Ramos (cell line): ENCODE measurements at regions not wholly inside any gene's neighbourhood (a gene's known extent, or its start where the extent isn't known, plus 50 kb on each side); places are given as distances from the start of the nearest gene placed in this dataset.
"Not testable (repeated sequence)": the region's sequence is repeated elsewhere in the genome, so short reads cannot be mapped to it uniquely, and the experiment has no call there.

Experiments
- in situ Hi-C: fragments of 300-500 bp; cut with MboI; formaldehyde crosslinking; loops from one replicate; pipeline ENCODE4 v1.14.3; 2022; ENCODE audit warnings: low sequenced_read_pairs; ENCODE audit not compliant: unreplicated experiment

DNA sequence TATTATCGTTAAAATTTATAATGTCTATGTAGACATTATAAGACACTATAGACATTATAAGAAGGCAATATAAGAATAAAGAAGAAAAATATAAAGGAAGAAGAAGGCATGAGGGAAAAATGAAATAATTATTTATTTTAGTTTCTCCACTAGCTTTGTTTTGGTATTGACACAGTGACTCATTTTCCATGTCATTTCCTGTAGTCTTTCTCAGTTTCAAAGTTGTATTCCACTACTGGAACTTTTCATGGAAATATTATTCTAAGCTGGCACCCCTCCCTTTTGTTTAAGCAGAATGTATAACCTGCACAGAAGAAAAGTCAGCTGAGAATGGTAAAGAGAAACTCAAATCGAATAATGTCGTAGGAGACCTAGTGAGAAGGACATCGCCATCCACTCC lies 234.2 kb upstream of the NETO1 start:
- in situ Hi-C loops, result no loop called here

DNA sequence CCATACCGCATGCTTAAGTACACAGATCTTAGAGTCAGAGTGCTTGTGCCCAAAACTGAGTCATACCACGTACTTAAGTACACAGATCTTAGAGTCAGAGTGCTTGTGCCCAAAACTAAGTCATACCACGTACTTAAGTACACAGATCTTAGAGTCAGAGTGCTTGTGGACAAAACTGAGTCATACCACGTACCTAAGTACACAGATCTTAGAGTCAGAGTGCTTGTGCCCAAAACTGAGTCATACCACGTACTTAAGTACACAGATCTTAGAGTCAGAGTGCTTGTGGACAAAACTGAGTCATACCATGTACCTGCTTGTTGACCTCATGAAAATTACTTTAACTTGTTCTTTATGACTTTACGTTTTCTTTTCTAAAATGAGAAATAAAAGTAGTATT lies 233.7 kb upstream of the NETO1 start:
- in situ Hi-C loops, result not testable (repeated sequence)

DNA sequence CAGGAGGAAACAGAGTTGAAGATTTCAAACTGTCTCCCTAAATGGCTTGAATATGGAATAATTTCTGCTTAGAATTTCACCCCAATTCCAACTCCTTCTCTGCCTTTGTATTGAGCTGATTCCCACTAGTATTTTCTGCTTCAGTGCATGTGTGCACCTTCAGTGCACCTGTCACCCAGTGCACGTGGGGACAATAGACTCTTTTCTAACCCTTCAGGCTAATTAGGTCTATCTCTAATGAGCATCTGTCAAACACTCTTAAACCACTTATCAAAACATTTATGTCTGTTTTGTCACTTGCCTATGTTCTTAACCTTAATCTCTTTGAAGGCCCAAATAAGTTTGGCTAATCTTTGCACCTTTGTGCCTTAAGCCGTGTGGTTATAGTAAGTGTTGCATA lies 232.0 kb upstream of the NETO1 start:
- in situ Hi-C loops, result no loop called here

DNA sequence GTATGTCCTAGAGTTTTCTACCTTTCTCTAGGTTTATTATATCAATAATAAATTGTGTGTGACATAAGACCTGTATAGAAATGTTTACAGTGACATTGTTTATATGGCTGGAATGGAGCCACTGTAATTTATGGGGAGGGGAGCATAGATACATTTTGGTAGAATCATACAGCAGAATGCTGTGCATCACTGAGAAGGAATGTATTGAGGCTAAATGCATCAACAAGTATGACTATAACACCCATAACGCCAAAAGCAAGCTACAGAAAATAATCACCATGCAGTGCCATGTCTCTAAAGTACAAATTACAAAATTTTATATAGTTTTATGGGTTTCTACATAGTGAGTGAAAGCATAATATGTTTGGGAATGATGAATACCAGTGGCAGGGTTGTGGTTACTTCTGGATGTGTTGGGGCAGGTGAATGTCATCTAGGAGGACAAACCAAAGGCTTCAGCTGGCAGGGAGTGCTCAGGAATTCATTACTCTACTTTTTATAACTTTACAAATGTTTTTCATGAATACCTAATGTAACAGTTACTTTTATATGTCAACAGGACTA lies 226.0 kb upstream of the NETO1 start:
- in situ Hi-C loops, result no loop called here

DNA sequence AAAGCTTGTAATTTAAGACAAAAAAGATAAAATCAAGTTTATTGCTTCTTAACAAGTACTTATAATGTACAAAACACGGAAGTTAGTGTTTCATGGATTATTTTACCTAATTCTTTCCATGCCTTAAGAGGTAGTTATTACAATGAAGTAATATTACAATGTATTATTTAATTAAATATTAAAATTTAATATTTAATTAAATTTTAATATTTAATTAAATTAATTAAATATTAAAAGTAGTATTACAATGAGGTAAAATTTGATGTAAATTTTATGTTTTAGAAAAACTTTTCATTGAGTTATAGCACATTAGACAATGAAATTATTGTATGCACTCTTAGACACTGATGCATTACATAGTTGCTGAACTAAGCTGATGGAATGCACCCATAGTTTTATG lies 220.7 kb upstream of the NETO1 start:
- in situ Hi-C loops, result no loop called here

DNA sequence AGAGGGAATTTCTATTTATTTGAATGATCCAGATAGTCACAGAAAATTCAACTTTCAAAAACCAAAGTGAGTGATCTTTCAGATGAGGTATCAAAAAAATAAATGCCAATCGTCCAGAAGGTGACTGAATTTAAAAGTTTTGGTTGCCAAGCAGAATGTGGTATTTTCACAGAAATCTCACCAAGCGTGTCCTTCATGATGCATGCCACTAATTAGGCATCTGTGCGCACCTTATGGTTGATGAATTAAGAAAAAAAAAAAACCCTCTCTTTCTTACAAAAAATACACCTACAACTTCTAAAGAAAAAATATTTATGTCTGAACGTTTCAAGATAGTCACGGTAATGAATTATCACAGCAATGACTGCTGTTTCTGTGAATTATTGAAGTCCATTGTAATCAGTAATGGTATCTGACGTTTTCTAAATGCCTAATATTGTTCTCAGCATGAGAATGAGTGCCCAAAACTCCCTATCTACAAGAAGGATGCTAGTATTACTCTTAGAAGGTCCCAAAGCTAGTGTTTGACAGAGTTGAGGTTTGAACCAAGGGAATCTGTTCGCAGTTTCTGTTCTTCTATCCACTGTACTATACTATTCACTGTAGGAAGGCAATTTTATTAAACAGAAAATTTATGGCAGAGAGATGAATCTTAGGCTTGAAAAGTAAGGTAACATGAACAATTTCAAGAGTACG lies 219.6 kb upstream of the NETO1 start:
- in situ Hi-C loops, result no loop called here

DNA sequence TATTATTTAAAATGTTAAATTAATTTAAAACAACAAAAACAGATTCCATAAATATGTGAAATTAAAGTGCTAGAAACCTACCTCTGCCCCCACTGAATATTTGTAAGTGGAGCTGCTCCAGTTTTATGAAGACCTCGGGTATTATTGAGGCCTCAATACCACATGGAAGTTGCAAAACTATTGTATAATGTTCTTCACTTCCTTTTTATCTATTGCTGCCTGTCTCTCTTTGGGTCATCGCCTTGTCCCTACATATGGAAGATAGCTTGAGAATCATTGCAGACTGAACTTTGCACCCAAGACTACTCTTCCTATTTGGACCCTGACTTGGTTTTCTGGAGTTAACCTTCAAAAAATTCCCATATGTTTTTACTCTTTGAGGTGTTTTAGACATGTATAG lies 212.1 kb upstream of the NETO1 start:
- in situ Hi-C loops, result no loop called here

DNA sequence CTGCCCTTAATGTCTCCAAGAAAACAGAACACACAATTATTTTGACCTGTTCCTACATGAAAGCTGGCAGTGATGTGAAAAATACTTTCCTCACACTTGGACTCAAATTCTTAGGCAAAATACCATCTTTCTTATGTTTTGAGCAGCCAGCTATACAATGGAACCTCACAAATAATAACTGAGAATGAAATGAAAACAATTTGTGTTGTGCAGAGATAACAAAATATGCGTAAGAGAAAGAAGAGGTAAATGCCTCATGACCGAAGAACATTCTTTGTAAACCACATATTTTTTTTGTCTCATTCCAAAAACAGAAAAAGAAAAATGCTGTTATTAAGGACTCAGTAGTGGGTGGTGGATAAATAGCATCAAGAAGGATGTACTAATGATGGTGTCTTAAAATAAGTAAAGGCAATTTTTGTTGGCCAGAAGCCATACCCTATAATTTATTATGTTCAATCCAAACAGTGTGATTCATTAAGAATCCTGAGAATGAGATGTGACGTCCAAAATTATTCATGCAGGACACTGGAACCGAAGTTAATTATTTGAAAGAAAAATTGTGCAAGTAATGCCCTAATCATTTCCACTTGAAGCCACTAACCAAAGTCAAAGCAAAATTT lies 193.0 kb upstream of the NETO1 start:
- in situ Hi-C loops, result no loop called here

DNA sequence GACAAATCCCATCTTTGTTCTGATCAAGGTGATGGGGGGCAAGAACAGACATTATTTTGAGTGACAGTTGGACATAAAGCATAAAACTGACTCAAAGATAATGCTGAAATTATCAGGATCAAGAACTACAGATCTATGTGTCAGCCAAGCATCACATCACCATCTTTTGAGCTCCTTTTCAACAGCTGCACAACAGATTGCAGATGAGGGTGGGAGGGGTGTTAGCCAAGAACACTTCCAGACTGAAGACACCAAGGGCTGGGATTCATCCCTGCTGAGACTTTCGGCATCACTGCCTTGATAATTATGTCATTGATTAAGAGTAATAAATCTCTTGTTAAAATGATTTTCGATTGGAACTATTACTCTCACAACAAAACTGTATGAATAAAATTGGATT lies 191.5 kb upstream of the NETO1 start:
- in situ Hi-C loops, result no loop called here

DNA sequence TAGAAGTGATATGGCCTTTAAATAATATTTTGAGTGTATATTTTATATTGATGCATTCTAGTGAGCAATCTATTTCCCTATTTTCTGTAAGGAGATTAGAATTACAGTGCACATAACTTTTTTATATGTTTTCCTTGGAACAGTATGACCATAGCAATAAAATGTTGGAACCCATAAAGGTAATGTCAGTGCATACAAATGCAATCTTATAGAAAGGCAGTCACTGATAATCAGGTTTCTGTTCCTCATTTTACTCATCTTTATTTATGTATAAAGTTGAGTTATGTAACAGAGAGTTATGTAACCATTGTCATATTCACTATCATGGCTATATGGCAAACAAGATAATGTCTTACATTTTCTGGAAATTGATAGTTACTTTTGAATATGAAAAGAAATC lies 179.9 kb upstream of the NETO1 start:
- in situ Hi-C loops, result no loop called here

DNA sequence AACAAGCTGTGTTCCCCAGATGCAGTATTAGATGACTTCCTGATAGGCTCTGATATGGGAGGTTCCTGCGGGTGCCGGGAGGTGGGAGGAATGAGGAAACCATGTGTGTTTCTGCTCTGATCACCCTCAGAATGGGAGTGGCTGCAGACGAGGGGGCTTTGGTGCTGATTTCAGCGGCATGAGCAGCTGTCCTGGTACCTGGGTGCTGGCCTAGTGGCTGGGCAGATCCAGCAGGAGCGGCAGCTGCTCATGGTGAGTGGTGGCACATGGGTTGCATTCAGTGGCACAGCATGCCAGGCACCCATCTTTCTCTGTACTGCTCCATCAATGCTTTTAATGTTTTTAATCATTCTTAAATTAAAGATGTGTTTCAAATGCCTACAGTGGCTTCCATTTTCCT lies 177.2 kb upstream of the NETO1 start:
- in situ Hi-C loops, result no loop called here

DNA sequence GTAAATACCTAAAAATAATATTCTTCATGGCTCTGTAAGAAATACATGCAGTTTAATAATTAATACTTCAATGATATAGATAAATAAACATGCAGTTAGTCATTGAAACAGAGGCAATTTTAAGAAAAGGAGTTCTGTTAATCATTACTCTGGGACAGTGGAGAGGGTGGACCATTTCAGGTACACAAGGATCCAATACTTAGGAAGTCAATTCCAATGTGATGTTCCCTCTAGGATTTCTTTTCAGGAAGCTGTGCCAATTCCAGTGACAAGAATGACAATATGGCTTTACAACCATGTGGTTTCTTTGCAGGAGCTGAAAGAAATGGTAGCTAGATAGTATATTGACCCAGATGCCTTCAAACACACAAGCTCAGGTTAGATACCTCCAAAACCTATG lies 175.8 kb upstream of the NETO1 start:
- in situ Hi-C loops, result no loop called here

DNA sequence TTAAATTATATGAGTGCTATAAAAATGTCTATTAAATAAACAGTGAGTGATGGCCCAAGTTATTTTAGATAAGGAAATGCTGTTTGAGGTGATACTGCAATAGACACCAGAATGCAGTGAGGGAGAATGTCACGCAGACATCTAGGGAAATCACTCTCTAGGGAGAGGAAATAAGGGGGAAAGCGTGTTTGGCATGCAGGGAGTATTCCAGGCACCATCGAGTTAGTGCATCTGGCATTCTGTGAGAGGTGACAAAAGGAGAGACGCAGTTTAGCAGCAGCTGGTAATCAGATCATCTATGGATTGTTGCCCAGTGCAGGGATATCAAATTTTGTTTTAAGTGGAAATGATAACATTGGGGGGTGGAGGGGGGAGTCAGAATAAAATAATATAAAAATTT lies 175.4 kb upstream of the NETO1 start:
- in situ Hi-C loops, result no loop called here

DNA sequence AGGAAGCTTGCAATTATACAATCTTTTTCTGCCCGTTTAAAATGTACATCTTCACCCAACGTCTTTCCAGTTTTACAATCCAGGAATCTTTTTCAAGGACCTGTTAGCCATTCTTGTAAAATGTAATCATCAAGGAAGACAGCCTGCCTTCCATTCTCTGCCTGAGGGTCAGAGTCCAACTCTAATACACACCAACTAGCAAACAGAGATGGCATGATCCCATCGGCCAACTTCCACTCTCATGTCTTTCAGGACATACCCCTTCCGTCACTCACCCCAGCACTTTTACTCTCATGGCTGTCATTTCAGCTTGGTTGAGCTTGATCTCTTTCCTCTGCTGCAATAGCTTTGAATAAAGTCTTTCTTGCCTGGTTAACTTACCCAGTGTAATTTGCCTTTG lies 172.5 kb upstream of the NETO1 start:
- in situ Hi-C loops, result no loop called here

DNA sequence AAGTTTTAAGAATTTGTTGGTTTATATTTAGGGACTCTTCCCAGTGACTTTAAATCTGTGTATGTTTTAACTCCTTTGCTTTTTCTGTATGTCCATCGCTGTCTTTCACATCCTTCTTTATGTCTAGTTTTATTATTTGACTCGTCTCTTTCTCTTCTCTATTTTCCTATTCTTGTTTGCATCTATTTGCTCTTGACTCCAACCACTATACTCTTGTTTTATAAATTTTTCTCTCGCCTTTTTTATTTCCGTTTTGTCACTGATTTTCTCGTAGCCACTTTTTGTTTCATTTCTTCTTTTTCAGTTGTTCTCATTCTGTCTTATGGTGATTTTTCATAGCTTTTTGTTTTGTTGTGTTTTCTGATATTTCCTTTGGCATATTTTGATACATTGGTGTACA lies 170.5 kb upstream of the NETO1 start:
- in situ Hi-C loops, result no loop called here

DNA sequence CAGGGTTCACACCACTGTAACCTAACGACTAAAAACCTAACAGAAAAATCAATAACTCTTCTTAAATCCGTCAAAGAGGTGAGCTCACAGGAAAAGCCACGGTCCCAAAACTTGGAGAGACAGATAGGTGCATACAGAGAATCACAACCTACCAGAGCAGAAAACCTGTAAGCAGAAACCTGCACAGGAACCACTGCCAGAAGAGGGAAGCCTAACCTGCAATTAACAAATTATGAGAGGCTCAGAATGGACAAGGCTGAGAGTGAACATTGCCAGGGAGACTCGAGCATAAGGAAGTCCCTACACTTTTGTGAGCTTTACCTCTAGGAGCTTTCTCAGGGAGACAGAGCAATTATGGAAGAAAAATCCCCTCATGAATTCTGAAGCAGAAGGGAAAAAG lies 156.2 kb upstream of the NETO1 start:
- in situ Hi-C loops, result no loop called here

DNA sequence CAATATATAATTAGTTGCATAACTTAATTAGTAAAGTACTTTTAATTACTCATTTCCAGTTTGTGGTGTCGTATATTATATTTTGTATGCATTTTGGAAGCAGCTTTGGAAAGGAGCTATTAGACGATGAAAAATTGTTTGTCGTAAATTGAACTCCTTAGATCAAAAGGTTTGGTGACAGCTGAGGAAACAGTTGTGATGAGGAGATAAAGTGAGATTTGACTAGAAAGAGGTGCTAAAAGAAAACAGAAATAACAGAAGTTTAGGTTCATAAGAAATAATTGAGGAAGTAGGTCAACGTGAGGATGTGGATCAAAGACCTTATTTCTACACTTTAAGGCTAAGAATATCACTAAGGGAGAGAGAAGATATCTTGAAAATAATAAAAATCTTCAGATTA lies 141.9 kb upstream of the NETO1 start:
- in situ Hi-C loops, result no loop called here

DNA sequence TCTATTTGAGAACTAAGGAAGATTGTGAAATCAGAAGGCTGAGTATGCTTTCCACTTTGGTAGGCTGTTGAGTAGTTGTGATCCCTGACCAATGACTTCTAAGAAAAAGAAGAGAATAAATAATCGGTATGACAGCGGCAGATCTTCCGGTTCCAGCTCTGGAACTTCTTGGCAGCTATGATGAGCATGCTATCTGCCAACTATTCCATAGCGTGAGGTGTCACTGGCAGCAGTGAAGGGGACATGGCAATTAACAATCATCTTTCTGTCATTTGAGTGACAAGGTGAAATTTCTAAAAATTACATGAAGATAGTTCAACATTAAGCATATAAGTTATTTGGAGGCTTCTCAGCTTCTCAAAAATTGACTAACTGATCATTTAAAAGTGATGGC lies 140.1 kb upstream of the NETO1 start:
- in situ Hi-C loops, result no loop called here

DNA sequence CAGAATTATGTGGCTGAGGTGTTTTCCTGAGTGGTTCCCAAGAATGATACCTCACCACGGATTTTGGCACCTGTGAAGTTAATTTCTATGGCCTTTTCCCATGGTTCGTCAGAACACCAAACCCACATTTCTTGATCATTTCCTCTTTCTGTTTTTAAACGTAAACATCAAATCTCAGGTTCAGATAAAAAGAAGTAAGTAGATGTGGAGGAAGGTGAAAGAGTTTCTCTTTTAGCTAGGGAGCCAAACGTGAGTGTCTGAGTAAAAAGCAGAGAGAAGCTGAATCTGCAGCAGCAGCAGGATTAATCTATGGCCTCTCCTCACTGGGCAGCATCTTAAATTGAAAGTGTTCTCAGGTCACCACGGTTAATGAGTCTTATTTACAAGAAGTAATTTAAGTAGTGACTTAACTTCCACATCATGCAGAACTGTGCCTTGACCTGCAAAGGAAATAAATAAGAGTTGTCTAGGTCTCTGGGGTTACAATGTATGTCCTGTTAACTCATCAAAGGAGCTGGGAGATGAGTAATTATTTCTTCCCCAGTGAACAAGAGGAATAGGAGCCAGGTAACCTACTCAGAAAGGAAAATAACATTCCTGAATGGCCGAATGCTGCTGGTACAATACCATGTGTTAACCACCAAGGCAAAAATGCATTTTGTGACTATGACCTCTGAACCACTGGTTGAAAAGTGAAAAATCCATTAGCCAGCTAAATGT lies 139.6 kb upstream of the NETO1 start:
- in situ Hi-C loops, result no loop called here

DNA sequence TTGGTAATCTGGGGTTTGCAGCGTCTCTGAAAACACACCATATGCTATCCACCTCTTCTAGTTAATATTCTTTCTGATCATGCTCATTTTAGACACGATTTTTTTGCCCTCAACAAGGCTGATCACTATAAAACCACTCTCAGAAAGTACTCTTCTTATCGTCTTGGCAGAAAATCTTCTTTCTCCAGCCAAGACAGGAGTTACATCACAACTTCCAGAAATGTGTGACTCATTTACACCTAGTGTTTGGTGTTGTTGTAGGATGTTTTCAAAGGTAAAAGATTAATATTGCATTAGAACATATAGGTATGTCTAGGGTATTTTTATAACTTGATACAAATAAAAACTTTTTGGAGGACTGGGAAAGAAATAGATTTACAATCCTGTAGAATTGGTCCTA lies 138.5 kb upstream of the NETO1 start:
- in situ Hi-C loops, result no loop called here

DNA sequence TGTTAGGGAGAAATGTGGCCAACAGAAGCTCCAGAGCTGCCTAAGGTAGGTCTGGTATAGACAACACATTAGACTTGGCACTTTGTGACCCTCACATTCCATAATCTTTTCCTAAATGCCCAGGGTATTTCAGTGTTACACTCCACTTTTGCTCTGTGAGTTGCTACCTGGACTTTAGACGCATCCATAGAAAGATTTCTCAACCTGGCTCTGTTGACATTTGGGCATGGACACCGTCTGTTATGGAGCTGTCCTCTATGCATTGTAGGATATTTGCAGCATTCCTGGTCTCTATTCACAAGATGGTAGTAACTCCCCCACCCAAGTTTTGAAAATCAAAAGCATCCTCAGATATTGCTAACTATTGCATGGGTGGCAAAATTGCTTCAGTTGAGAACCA lies 136.5 kb upstream of the NETO1 start:
- in situ Hi-C loops, result no loop called here
